SK-N-SH treated with all-trans-retinoic acid at 6 μM for 48 hours (cell line): ENCODE measurements at regions not wholly inside any gene's neighbourhood (a gene's known extent, or its start where the extent isn't known, plus 50 kb on each side); places are given as distances from the start of the nearest gene placed in this dataset.

Experiments
- CREB5 ChIP-seq: fragments of 250-450 bp; sonication (Bioruptor Pico); IDR thresholded peaks from 2 replicates; pipeline ENCODE4 v1.5.1; 2020; ENCODE audit warnings: low read depth, mild to moderate bottlenecking, moderate library complexity
- RARB ChIP-seq: fragments of 250-450 bp; sonication (Bioruptor Pico); IDR thresholded peaks from 2 replicates; pipeline ENCODE4 v1.8.0; 2021; ENCODE audit warnings: mild to moderate bottlenecking, moderate library complexity
- TSHZ2 ChIP-seq: fragments of 250-450 bp; sonication (Bioruptor Pico); IDR thresholded peaks from 2 replicates; pipeline ENCODE4 v1.5.0; 2020; ENCODE audit warnings: mild to moderate bottlenecking, moderate library complexity

- TF ChIP-seq CREB5 (CRISPR knock-in tag) (no peak), TSHZ2 (no peak), RARB (no peak)
Observed at GRCh38 chr2:180077295-180077906, 70.3 kb upstream of the CWC22 start.
